Activated T-cell treated with anti-CD3 and anti-CD28 coated beads for 24 hours (primary cell): ENCODE measurements at regions not wholly inside any gene's neighbourhood (a gene's known extent, or its start where the extent isn't known, plus 50 kb on each side); places are given as distances from the start of the nearest gene placed in this dataset.

ENCODE experiments used
- DNase-seq: peaks from one replicate; pipeline ENCODE4 v3.0.0-alpha.2; 2020; ENCODE audit warnings: low read depth

GRCh38 chr1:14100919-14101318 is 400.9 kb downstream of the PRDM2 start:
- no peak for DNase-seq

- no peak for DNase-seq
Measured at GRCh38 chr1:14102180-14102579, 402.2 kb downstream of the PRDM2 start.

DNA sequence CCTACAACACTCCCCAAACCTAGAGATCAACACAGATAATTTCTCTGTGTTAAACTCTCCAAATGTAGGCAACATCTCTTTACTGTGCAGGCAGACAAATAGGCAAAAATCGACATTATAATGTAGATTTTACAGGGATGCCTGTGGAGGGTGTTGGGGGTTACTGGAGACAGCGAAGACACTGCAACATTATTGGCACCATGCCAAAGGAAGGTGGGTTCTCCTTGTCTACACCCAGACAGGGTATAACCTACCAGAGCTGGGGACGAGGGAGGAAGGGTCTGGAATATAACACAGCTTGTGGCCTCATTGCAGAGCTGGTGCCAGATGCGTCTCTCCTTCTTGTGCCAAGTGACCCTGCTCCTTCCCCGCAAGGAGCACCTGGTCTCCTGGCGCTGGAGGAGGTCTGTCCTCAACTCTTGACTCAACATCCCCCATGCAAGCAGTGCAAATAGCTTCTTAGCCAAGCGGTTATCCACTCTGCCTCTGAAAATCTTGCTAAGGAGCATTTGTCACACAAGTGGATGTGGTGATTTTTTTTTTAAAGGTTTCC is 404.0 kb downstream of the PRDM2 start:
- no peak for DNase-seq

DNA sequence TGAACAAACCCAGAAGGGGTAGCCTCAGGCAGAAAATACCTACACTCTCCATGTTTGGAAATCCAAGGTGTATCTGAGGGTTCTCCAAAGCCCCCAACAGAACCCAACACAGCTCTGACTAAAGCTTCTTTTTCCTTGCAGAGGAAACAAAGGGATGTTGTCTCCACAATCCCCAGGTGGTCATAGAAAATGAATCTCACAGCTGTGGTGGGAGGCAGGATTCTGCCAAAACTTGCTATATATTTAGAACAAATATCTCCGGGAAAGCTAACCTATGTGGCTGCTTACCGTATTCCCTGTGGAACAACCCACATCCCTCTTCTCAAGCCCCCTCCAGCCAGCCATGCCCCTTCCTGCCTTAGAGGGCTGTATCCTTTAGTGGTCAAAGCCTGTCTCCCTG is 406.1 kb downstream of the PRDM2 start:
- DNase-seq = no peak

GRCh38 chr1:14106679-14107313 is 406.8 kb downstream of the PRDM2 start:
- DNase-seq = no peak

- DNase-seq = no peak
Measured at GRCh38 chr1:14108356-14109275, 408.6 kb downstream of the PRDM2 start.

GRCh38 chr1:14109276-14109635 is 409.3 kb downstream of the PRDM2 start:
- DNase-seq = no peak

DNA sequence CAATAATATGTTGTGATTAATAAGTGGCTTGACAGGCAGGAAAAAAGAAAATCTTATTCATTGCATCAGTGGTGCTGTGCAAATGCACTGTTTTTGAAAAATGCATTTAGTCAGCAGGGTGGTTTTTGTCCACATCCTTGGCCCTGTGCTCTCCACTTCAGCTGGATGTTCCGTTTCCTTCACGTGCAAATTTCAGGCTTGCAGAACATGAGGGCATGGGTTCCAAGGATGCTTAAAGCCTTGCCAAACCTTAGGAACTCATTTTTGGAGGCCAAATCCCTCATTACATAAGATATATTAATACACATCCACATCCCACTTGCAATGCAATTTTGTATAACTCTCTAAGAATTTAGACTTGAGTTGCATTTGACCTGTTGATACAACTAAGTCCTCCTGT is 410.1 kb downstream of the PRDM2 start:
- DNase-seq = no peak

DNA sequence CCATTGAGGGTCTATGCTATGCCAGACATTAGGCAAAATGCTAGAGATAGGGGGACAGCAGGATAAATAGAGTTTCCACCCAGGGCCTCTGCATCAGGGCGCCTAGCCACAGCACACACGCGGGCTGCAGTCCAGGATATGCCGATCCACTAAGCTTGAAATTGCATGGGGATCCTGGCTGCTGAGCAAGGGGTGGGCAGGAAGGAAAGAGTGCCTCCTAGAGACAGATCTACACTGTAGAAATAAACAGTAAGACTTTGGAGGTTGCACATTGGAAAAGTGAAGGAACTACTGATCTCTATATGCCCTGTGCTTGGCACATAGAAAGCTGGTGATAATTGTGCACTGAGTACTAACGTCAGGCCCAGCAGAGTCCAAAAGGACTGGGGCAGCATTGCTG is 411.1 kb downstream of the PRDM2 start:
- no peak for DNase-seq

- no peak for DNase-seq
Measured at GRCh38 chr1:14112613-14113012, 412.6 kb downstream of the PRDM2 start.

- no peak for DNase-seq
Measured at GRCh38 chr1:14113271-14113670, 413.3 kb downstream of the PRDM2 start.

- no peak for DNase-seq
Measured at GRCh38 chr1:14113841-14114567, 414.0 kb downstream of the PRDM2 start.

DNA sequence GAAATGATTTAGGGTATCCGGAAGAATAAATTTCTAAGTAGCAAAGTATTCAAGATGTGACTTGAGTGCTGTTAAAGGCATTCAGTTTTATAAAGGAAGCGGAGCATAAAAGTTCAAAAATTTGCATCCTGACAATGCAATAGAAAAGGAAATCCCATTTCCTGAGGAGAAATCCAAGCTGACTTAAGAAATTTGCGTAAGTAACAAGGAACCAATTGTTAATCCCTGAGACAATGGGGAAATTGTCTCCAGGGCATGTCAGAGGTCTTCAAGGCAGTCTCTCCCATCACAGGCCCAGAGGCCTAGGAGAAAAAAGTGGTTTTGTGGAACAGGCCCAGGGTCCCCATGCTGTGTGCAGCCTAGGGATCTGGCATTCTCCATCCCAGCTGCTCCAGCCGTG is 416.0 kb downstream of the PRDM2 start:
- DNase-seq = no peak

DNA sequence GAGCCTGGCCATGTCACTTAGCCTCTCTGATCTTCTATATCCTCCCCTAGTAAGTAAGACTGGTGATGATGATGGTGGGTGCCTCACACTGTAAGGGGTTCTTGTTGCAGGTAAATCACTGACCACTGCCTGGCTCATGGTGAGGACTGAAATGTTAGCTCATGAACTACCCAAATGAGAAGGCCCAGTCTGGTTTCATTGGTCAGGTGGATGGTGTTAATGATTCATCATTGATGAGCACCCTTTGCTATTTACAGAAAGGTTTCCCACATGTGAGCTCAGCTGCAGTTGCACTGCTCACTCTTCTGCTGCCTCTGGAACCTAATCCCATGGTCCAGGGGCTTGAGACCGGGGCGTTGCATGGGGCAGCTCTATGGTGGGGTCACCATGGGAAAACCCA is 417.7 kb downstream of the PRDM2 start:
- no peak for DNase-seq

DNA sequence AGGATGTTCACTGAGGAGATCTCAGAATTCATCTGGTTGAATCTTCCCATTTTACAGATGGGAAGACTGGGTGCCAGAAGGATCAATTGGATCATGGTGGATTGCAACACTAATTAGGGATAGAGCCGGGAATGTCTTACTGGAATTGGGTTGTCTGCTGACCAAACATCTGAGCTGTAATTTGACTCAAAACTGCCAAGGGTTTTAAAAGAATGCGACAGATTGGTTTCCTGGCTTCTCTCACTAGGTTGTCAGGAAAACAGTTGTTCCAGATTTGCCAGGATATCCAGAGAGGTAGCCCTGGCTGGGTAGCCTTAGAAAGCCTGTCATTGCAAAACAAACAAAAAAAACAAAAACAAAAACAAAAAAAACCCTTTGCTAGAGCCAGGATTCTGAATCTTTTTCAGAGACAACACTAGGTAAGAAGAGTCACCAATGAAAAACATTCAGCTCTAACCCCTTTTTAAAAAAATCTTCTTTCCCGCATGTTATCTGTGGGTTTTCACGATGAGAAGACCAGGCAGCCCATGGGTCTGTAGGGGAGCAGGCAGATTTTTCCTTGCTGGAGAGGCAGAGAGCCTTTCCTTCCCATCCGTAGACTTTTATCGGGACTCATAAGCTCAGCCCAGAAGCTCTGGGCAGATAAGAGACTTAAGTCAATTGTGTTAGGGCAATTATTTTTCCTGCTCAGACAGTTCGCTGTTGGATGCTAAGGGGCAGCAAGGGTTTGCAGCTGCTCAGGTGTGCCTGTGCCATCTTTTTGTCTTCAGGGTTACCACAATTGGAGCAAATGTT is 418.9 kb downstream of the PRDM2 start:
- no peak for DNase-seq

- no peak for DNase-seq
Measured at GRCh38 chr1:14120895-14121294, 420.9 kb downstream of the PRDM2 start.

DNA sequence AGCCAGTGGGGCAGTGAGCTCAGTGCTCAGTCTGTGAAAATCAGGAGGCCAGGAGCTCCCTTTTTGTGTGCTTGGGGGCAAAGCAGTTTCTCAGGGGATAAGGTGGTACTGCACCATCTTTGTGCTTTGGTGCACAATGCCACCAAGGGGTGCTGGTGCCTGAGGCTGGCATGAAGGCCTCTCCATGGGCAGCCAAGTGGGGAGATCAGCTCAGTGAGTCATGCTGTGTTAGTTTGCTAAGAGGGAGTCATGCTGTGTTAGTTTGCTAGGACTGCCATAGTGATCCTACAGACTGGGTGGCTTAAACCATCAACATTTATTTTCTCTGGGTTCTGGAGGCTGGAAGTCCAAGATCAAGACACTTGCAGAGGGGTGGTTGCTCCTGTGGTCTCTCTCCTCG is 428.1 kb downstream of the PRDM2 start:
- DNase-seq = no peak

DNA sequence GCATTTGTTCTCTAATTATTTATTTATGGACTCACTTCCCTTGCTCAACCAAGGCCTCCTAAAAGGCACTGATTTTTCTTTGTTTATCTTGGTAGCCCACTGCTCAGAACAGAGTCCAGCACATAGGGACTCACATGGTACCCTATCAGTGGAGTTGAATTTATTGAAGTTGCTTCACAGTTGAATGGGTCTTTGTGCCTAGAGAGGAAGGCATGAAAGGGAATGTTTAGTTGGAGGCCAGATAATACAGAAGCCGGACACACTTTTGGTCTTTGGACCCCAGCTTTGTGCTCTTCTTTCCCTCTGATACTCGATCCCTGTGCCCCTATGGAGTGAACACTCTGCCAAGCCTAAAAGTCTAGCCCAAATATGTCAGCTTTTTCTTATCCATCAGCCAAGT is 429.0 kb downstream of the PRDM2 start:
- no peak for DNase-seq

DNA sequence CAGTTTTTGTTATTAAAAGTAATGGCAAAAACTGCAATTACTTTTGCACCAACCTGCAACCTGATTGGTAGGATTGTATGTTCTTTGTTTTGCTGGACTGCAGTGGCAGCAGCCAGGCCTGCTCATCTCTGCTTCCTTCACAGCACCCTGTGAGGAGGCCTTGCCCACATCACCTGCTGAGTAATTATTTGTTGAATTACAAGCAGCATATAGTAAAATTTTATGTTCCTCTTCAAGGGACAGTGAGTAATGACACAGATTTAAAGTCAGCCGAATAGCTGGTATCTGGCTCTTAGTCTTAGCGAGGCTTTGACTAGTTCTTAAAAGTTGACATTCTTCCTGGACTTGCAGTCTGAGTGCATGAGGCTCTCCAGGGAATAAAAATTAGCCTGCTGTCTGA is 435.1 kb downstream of the PRDM2 start:
- no peak for DNase-seq

DNA sequence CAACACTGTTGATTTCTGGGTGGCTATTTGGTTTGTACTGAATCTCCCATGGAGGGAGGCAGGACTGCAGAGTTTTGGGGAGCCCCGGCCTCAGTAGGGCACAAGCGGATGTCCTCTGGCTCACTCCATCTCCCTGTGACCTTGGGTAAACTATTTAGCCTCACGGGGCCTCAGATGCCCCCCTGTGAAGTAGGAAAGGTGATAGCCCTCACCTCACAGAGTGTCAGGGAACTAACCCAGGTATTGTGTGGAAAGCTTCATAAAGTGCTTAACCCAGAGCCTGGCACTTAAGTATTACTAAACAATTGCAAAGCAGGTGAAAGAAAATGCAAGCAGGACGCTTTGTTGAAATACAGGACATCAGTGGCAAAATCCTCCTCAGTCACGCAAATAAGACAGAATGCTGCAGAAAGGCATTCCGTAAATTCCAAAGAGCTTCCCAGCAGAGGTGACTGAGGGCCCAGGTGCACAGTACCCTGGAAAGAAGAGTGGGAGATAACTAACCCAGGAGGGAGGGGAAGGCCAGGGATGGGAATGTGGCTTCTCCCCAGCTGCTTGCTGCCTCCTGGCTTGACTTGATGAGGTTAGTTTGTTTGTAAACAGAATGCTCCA is 436.3 kb downstream of the PRDM2 start:
- no peak for DNase-seq

DNA sequence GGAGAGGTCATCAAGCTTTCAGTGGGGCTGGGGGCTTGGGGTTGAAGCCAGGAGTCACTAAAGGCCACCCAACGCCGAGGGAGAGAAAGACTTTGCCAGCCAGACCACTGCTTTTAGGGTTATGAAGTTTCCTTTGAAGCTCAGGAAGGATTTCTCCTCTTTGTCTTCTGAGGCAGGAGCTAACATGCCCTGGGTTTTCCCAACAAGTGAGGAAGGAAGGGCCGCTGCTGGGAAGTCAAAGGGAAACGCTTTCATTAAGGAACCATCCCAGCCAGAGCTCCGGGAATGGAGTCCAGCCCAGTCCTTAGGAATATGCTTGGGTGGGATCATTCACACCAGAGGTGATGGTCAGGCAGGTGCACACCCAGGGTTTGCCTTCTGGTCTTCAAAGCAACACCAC is 436.9 kb downstream of the PRDM2 start:
- DNase-seq = no peak
